ENCODE measurements at regions not wholly inside any gene's neighbourhood (a gene's known extent, or its start where the extent isn't known, plus 50 kb on each side); places are given as distances from the start of the nearest gene placed in this dataset.

GRCh38 chr12:86681060-86681459 lies 424.9 kb upstream of the MGAT4C start:
- TF ChIP-seq CTCF (IDR thresholded peaks at IDR 0.05) (no peak), EZH2 (IDR thresholded peaks at IDR 0.05) (no peak), EZH2phosphoT487 (IDR thresholded peaks at IDR 0.05) (no peak)
